Motor neuron (in vitro differentiated cells): ENCODE measurements at regions not wholly inside any gene's neighbourhood (a gene's known extent, or its start where the extent isn't known, plus 50 kb on each side); places are given as distances from the start of the nearest gene placed in this dataset.
A peak's percentile ranks its signal among the peaks of the same experiment; 100 is the strongest.
"Not testable (repeated sequence)": the region's sequence is repeated elsewhere in the genome, so short reads cannot be mapped to it uniquely, and the experiment has no call there.

Experiments
- ATAC-seq, 8 experiments: fragments of 200-7000 bp; cut with Tn5 transposase; replicated peaks in 6 of 8; 2 replicates each; pipeline ENCODE4 v1.8.0; 2021; ENCODE audit warnings: mild to moderate bottlenecking in 8 of 8, moderate library complexity in 8 of 8
- H3K27ac ChIP-seq, 2 donors: fragments of 250-450 bp; sonication (Bioruptor Pico); 2 replicates each; pipeline ENCODE4 v1.9.0; 2021; ENCODE audit warnings: antibody characterized with exemption in 2 of 2, mild to moderate bottlenecking in 2 of 2, moderate library complexity in 1 of 2
- H3K4me1 ChIP-seq, 2 donors: fragments of 250-450 bp; sonication (Bioruptor Pico); replicated peaks in 1 of 2; 2 replicates each; pipeline ENCODE4 v1.6.1; 2021; ENCODE audit warnings: antibody characterized with exemption in 2 of 2, mild to moderate bottlenecking in 2 of 2, moderate library complexity in 1 of 2
- H3K4me3 ChIP-seq, 5 donors: fragments of 250-450 bp; sonication (Bioruptor Pico); 2 replicates each; pipeline ENCODE4 v1.9.0; 2021; ENCODE audit warnings: antibody characterized with exemption in 5 of 5, mild to moderate bottlenecking in 5 of 5, moderate library complexity in 4 of 5
- WGBS, 10 experiments: fragments of 450-650 bp; shearing (Covaris generic); methylation state at CpG; one replicate each; pipeline ENCODE4 v1.0.0; 2022; 5-methylcytosine and 5-hydroxymethylcytosine counted together
- in situ Hi-C, 9 experiments: fragments of 400-800 bp; cut with MboI; loops; one replicate each; pipeline ENCODE4 v1.15.0; 2021; ENCODE audit warnings: low sequenced_read_pairs in 9 of 9, low pct_unique_long_range_greater_than_20kb in 2 of 9; ENCODE audit not compliant: unreplicated experiment in 9 of 9

GRCh38 chr11:69898123-69898522 lies 78.9 kb upstream of the FGF3 start:
- WGBS, 10 experiments: 0 to 100% (median 83%) methylated on average over 1 to 4 of the region's 4 CpGs; no CpG with 5 or more reads in 3 of the 10 experiments
- ATAC-seq: no peak
- Histone ChIP-seq H3K27ac (no peak overlapping the region), H3K4me3 (no peak overlapping the region), H3K4me1 (peaks cover 5 to 10% of the 10 kb centered on the region in 2 donors)
- in situ Hi-C loops: loop anchor here in 7 of 9 experiments (25.0 kb wide), 2 partner anchors 186 to 211 kb away; partner anchors contain the start of genes FGF19 (in 6 of the 7) and LTO1 (in 1 of the 7)

GRCh38 chr11:69899957-69900821 lies 81.0 kb upstream of the FGF3 start:
- WGBS, 10 experiments: 10 to 86% (median 49%) methylated on average over 1 to 3 of the region's 9 CpGs
- H3K27ac ChIP-seq: no peak overlapping the region
- no peak overlapping the region for H3K4me3 ChIP-seq
- no peaks in the 10 kb centered on the region for H3K4me1 ChIP-seq
- in situ Hi-C loops: loop anchor here in 7 of 9 experiments (25.0 kb wide), 3 partner anchors 188 to 287 kb away; partner anchors contain the start of genes FGF19 (in 6 of the 7) and LTO1 (in 1 of the 7)
- peak in 1 of 8 experiments; percentile 41 for ATAC-seq

- not testable (repeated sequence) for ATAC-seq, H3K4me3 ChIP-seq, H3K27ac ChIP-seq, H3K4me1 ChIP-seq
- in situ Hi-C loops: loop anchor here in 2 of 9 experiments (25.0 kb wide), 1 partner anchor 286 kb away; no protein-coding TSS in a partner anchor
- 10 to 100% (median 70%) methylated on average over 1 to 3 of the region's 5 CpGs; no CpG with 5 or more reads in 4 of the 10 experiments for WGBS, 10 experiments
These were observed 81.6 kb upstream of the FGF3 start for GRCh38 chr11:69900822-69901302.

GRCh38 chr11:69902337-69902736 lies 83.1 kb upstream of the FGF3 start:
- Histone ChIP-seq H3K27ac (no peak overlapping the region), H3K4me1 (no peaks in the 10 kb centered on the region), H3K4me3 (no peak overlapping the region)
- in situ Hi-C loops: loop anchor here in 2 of 9 experiments (25.0 kb wide), 1 partner anchor 285 kb away; no protein-coding TSS in a partner anchor
- 29 to 100% (median 94%) methylated on average over 1 to 12 of the region's 12 CpGs; no CpG with 5 or more reads in 3 of the 10 experiments for WGBS, 10 experiments
- no peak for ATAC-seq

GRCh38 chr11:69903211-69903610 lies 84.0 kb upstream of the FGF3 start:
- H3K4me3 ChIP-seq: no peak overlapping the region
- WGBS, 10 experiments: 0 to 87% (median 60%) methylated on average over 1 to 3 of the region's 8 CpGs; no CpG with 5 or more reads in 3 of the 10 experiments

GRCh38 chr11:69904161-69904973 lies 85.2 kb upstream of the FGF3 start:
- Histone ChIP-seq H3K27ac (no peak overlapping the region), H3K4me3 (no peak overlapping the region), H3K4me1 (no peaks in the 10 kb centered on the region)
- 17 to 90% (median 42%) methylated on average over 1 to 8 of the region's 14 CpGs; no CpG with 5 or more reads in 5 of the 10 experiments for WGBS, 10 experiments
- ATAC-seq: no peak
- in situ Hi-C loops: loop anchor here in 2 of 9 experiments (25.0 kb wide), 1 partner anchor 283 kb away; no protein-coding TSS in a partner anchor

More at GRCh38 chr11:69903211-69903610, 84.0 kb upstream of the FGF3 start:
- ATAC-seq: peak in 2 of 8 experiments; percentile 18 to 50
- in situ Hi-C loops: loop anchor here in 2 of 9 experiments (25.0 kb wide), 1 partner anchor 284 kb away; no protein-coding TSS in a partner anchor
- H3K4me1 ChIP-seq: no peaks in the 10 kb centered on the region
- H3K27ac ChIP-seq: no peak overlapping the region

- Histone ChIP-seq H3K4me1 (no peaks in the 10 kb centered on the region), H3K4me3 (no peak overlapping the region), H3K27ac (no peak overlapping the region)
- no peak for ATAC-seq
- in situ Hi-C loops: loop anchor here in 2 of 9 experiments (25.0 kb wide), 1 partner anchor 282 kb away; no protein-coding TSS in a partner anchor
- 0 to 48% methylated on average over 1 to 5 of the region's 6 CpGs; no CpG with 5 or more reads in 8 of the 10 experiments for WGBS, 10 experiments
These were observed 85.8 kb upstream of the FGF3 start for GRCh38 chr11:69904974-69905535.

GRCh38 chr11:69905611-69906452 lies 86.6 kb upstream of the FGF3 start:
- H3K4me3 ChIP-seq: no peak overlapping the region
- WGBS, 10 experiments: 7 to 100% (median 73%) methylated on average over 2 to 3 of the region's 13 CpGs; no CpG with 5 or more reads in 7 of the 10 experiments
- in situ Hi-C loops: loop anchor here in 2 of 9 experiments (25.0 kb wide), 1 partner anchor 281 kb away; no protein-coding TSS in a partner anchor
- H3K4me1 ChIP-seq: no peaks in the 10 kb centered on the region
- H3K27ac ChIP-seq: no peak overlapping the region
- no peak for ATAC-seq

GRCh38 chr11:69906453-69906907 lies 87.3 kb upstream of the FGF3 start:
- WGBS, 10 experiments: 0 to 90% methylated on average over 1 to 2 of the region's 3 CpGs; no CpG with 5 or more reads in 8 of the 10 experiments

GRCh38 chr11:69907611-69908010 lies 88.4 kb upstream of the FGF3 start:
- no peaks in the 10 kb centered on the region for H3K4me1 ChIP-seq
- no peak overlapping the region for H3K4me3 ChIP-seq
- in situ Hi-C loops: loop anchor here in 2 of 9 experiments (25.0 kb wide), 1 partner anchor 280 kb away; no protein-coding TSS in a partner anchor
- 40 to 100% (median 70%) methylated on average over 1 to 8 of the region's 11 CpGs; no CpG with 5 or more reads in 6 of the 10 experiments for WGBS, 10 experiments
- no peak for ATAC-seq
- no peak overlapping the region for H3K27ac ChIP-seq

More at GRCh38 chr11:69906453-69906907, 87.3 kb upstream of the FGF3 start:
- Histone ChIP-seq H3K4me1 (no peaks in the 10 kb centered on the region), H3K4me3 (no peak overlapping the region), H3K27ac (no peak overlapping the region)
- ATAC-seq: no peak
- in situ Hi-C loops: loop anchor here in 2 of 9 experiments (25.0 kb wide), 1 partner anchor 281 kb away; no protein-coding TSS in a partner anchor

- Histone ChIP-seq H3K4me3 (no peak overlapping the region), H3K27ac (no peak overlapping the region), H3K4me1 (no peaks in the 10 kb centered on the region)
- ATAC-seq: no peak
- in situ Hi-C loops: loop anchor here in 2 of 9 experiments (25.0 kb wide), 1 partner anchor 279 kb away; no protein-coding TSS in a partner anchor
- WGBS, 10 experiments: 13 to 100% (median 67%) methylated on average over 1 to 9 of the region's 19 CpGs; no CpG with 5 or more reads in 1 of the 10 experiments
These were observed 89.5 kb upstream of the FGF3 start for GRCh38 chr11:69908511-69909220.
